PC-9 (cell line): ENCODE measurements at regions not wholly inside any gene's neighbourhood (a gene's known extent, or its start where the extent isn't known, plus 50 kb on each side); places are given as distances from the start of the nearest gene placed in this dataset.

Experiments
- CTCF ChIP-seq: fragments of 200-600 bp; sonication (generic); conservative IDR thresholded peaks from 2 replicates; pipeline ENCODE4 v1.6.1; 2017; ENCODE audit warnings: mixed run types, antibody characterized with exemption, mild to moderate bottlenecking, moderate library complexity
- EZH2 ChIP-seq: fragments of 200-600 bp; sonication (generic); IDR thresholded peaks from 2 replicates; pipeline ENCODE4 v1.8.0; 2017; ENCODE audit warnings: antibody characterized with exemption, low read depth

DNA sequence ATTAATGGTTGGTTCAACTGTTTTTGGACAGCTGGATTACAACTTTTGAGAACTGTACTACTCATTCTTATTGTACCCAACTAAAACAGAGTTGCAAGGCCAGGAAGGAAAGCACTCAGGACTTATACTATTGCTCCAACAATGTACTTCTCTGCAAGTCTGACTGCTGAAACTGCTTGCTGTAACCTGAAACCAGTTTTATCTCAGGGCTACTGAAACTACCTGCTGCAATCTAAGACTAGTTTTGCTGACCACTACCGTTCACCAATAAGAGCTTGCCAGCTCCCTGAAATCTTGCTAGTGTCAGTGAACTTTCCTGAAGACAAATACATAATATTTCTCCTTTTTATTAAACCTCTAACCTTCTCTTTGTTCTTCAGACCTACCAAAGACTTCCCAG is 157.3 kb downstream of the CDCA7 start:
- TF ChIP-seq CTCF, result no peak
- no peak for TF ChIP-seq EZH2
